ENCODE measurements at regions not wholly inside any gene's neighbourhood (a gene's known extent, or its start where the extent isn't known, plus 50 kb on each side); places are given as distances from the start of the nearest gene placed in this dataset.
"Not testable (repeated sequence)": the region's sequence is repeated elsewhere in the genome, so short reads cannot be mapped to it uniquely, and the experiment has no call there.

- H3K4me1 ChIP-seq = no peaks in the 10 kb centered on the region
- DNase-seq = no peak
- no peak overlapping the region for H3K4me3 ChIP-seq
- TF ChIP-seq, protein P1, sequence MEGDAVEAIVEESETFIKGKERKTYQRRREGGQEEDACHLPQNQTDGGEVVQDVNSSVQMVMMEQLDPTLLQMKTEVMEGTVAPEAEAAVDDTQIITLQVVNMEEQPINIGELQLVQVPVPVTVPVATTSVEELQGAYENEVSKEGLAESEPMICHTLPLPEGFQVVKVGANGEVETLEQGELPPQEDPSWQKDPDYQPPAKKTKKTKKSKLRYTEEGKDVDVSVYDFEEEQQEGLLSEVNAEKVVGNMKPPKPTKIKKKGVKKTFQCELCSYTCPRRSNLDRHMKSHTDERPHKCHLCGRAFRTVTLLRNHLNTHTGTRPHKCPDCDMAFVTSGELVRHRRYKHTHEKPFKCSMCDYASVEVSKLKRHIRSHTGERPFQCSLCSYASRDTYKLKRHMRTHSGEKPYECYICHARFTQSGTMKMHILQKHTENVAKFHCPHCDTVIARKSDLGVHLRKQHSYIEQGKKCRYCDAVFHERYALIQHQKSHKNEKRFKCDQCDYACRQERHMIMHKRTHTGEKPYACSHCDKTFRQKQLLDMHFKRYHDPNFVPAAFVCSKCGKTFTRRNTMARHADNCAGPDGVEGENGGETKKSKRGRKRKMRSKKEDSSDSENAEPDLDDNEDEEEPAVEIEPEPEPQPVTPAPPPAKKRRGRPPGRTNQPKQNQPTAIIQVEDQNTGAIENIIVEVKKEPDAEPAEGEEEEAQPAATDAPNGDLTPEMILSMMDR (IDR thresholded peaks at IDR 0.05) = no peak
- no peak overlapping the region for H3K27ac ChIP-seq
- H3K27me3 ChIP-seq = no peaks in the 10 kb centered on the region
- H3K36me3 ChIP-seq = no peaks in the 10 kb centered on the region
- intact Hi-C loops (cut with DNase I; ENCODE audit: low total_unique reads) = no loop called here
- no peaks in the 10 kb centered on the region for H3K9me3 ChIP-seq
These were observed 914.2 kb downstream of the FAM181B start for GRCh38 chr11:81819462-81819861.

DNA sequence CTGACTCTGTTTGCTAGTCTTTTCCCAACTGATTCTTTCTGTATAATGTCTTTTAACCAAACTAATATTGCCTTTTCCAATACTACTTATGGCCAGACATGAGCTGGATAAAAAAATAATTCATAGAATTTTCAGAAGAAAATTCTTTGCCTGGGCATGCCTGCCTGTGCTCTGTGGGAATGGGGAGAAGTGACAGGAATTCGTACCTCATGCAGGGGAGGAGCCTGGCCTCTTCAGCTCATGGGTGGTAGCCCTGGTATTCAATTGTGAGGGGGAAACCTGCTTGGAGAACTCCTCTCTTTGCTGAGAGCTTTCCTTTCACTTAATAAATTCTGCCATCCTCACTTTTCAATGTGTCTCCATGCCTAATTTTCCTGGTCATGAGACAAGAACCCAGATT is 928.8 kb downstream of the FAM181B start:
- intact Hi-C loops (cut with DNase I; ENCODE audit: low total_unique reads) = no loop called here
- H3K27ac ChIP-seq = no peak overlapping the region
- DNase-seq = no peak
- no peaks in the 10 kb centered on the region for H3K9me3 ChIP-seq
- no peaks in the 10 kb centered on the region for H3K36me3 ChIP-seq
- H3K27me3 ChIP-seq = no peaks in the 10 kb centered on the region
- TF ChIP-seq, protein P1 (IDR thresholded peaks at IDR 0.05) = no peak
- no peaks in the 10 kb centered on the region for H3K4me1 ChIP-seq
- no peak overlapping the region for H3K4me3 ChIP-seq

- H3K36me3 ChIP-seq = no peaks in the 10 kb centered on the region
- TF ChIP-seq, protein P1 (IDR thresholded peaks at IDR 0.05) = no peak
- no peaks in the 10 kb centered on the region for H3K27me3 ChIP-seq
- intact Hi-C loops (cut with DNase I; ENCODE audit: low total_unique reads) = no loop called here
- DNase-seq = no peak
- H3K4me1 ChIP-seq = no peaks in the 10 kb centered on the region
- no peaks in the 10 kb centered on the region for H3K9me3 ChIP-seq
- H3K4me3 ChIP-seq = no peak overlapping the region
- no peak overlapping the region for H3K27ac ChIP-seq
These were observed 931.1 kb downstream of the FAM181B start for GRCh38 chr11:81802591-81802990.

DNA sequence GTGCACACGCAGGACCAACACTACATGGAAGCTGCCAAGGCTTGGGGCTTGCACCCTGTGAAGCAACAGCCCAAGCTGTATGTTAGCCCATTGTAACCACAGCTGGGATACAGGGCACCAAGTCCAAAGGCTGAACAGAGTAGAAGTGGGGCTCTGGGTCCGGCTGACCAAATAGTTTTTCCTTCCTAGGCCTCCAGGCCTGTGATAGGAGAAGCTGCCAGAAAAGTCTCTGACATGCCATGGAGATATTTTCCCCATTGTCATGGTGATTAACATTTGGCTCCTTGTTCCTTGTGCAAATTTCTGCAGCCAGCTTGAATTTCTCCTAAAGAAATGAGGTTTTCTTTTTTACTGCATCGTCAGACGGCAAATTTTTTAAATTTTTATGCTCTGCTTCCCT is 941.2 kb downstream of the FAM181B start:
- H3K4me1 ChIP-seq = no peaks in the 10 kb centered on the region
- DNase-seq = no peak
- TF ChIP-seq, protein P1 (IDR thresholded peaks at IDR 0.05) = no peak
- H3K36me3 ChIP-seq = no peaks in the 10 kb centered on the region
- no peaks in the 10 kb centered on the region for H3K27me3 ChIP-seq
- no peak overlapping the region for H3K4me3 ChIP-seq
- no peak overlapping the region for H3K27ac ChIP-seq
- H3K9me3 ChIP-seq = no peaks in the 10 kb centered on the region
- intact Hi-C loops (cut with DNase I; ENCODE audit: low total_unique reads) = no loop called here

GRCh38 chr11:81787584-81788049 is 946.0 kb downstream of the FAM181B start:
- TF ChIP-seq, protein P1 (IDR thresholded peaks at IDR 0.05) = peak; percentile 6 to 18
- Histone ChIP-seq H3K9me3 (no peaks in the 10 kb centered on the region), H3K27me3 (no peaks in the 10 kb centered on the region), H3K36me3 (no peaks in the 10 kb centered on the region), H3K4me3 (no peak overlapping the region), H3K27ac (no peak overlapping the region), H3K4me1 (no peaks in the 10 kb centered on the region)
- DNase-seq = no peak
- intact Hi-C loops (cut with DNase I; ENCODE audit: low total_unique reads) = no loop called here

GRCh38 chr11:81772166-81772565 is 961.5 kb downstream of the FAM181B start:
- Histone ChIP-seq H3K27ac (no peak overlapping the region), H3K36me3 (no peaks in the 10 kb centered on the region), H3K9me3 (no peaks in the 10 kb centered on the region), H3K4me1 (peaks cover 0 to 9% (median 4%) of the 10 kb centered on the region in 4 donors), H3K4me3 (no peak overlapping the region), H3K27me3 (no peaks in the 10 kb centered on the region)
- intact Hi-C loops (cut with DNase I; ENCODE audit: low total_unique reads) = no loop called here
- TF ChIP-seq, protein P1 (IDR thresholded peaks at IDR 0.05) = no peak
- DNase-seq = no peak

DNA sequence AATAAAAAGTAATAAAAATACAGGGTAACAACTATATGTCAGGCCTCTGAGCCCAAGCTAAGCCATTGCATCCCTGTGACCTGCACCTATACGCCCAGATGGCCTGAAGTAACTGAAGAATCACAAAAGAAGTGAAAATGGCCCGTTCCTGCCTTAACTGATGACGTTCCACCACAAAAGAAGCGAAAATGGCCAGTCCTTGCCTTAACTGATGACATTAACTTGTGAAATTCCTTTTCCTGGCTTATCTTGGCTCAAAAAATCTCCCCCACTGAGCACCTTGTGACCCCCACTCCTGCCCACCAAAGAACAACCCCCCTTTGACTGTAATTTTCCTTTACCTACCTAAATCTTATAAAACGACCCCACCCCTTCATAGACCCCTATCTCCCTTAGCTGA is 963.8 kb downstream of the FAM181B start:
- intact Hi-C loops (cut with DNase I; ENCODE audit: low total_unique reads); H3K36me3 ChIP-seq; H3K27me3 ChIP-seq; DNase-seq; H3K27ac ChIP-seq; H3K4me3 ChIP-seq; H3K4me1 ChIP-seq; H3K9me3 ChIP-seq: not testable (repeated sequence)

Measured in tibial artery (tissue), 4 donors.